ENCODE measurements at regions not wholly inside any gene's neighbourhood (a gene's known extent, or its start where the extent isn't known, plus 50 kb on each side); places are given as distances from the start of the nearest gene placed in this dataset.
"Not testable (repeated sequence)": the region's sequence is repeated elsewhere in the genome, so short reads cannot be mapped to it uniquely, and the experiment has no call there.

- Mint-ChIP-seq H3K4me1 (ENCODE audit: low read depth) (no peaks in the 10 kb centered on the region), H3K9me3 (peaks cover 14% of the 10 kb centered on the region), H3K27ac (no peak overlapping the region), H3K36me3 (ENCODE audit: low read depth) (no peaks in the 10 kb centered on the region), H3K27me3 (ENCODE audit: low read depth) (no peaks in the 10 kb centered on the region), H3K4me3 (ENCODE audit: low read depth) (no peak overlapping the region)
- no peak for DNase-seq (ENCODE audit: low spot score)
- intact Hi-C loops (cut with micrococcal nuclease) = no loop called here
Measured at GRCh38 chr3:104397713-104398112, 969.0 kb upstream of the ALCAM start.

GRCh38 chr3:104402902-104403301 lies 963.8 kb upstream of the ALCAM start:
- H3K4me1 Mint-ChIP-seq (ENCODE audit: low read depth) = no peaks in the 10 kb centered on the region
- no peaks in the 10 kb centered on the region for H3K27me3 Mint-ChIP-seq (ENCODE audit: low read depth)
- no peak overlapping the region for H3K4me3 Mint-ChIP-seq (ENCODE audit: low read depth)

GRCh38 chr3:104411757-104412156 lies 955.0 kb upstream of the ALCAM start:
- no peaks in the 10 kb centered on the region for H3K36me3 Mint-ChIP-seq (ENCODE audit: low read depth)
- no peaks in the 10 kb centered on the region for H3K4me1 Mint-ChIP-seq (ENCODE audit: low read depth)
- no peaks in the 10 kb centered on the region for H3K27me3 Mint-ChIP-seq (ENCODE audit: low read depth)
- no peak for DNase-seq (ENCODE audit: low spot score)
- no peak overlapping the region for H3K27ac Mint-ChIP-seq
- intact Hi-C loops (cut with micrococcal nuclease) = no loop called here
- no peaks in the 10 kb centered on the region for H3K9me3 Mint-ChIP-seq
- no peak overlapping the region for H3K4me3 Mint-ChIP-seq (ENCODE audit: low read depth)

More at GRCh38 chr3:104402902-104403301, 963.8 kb upstream of the ALCAM start:
- intact Hi-C loops (cut with micrococcal nuclease) = no loop called here
- no peaks in the 10 kb centered on the region for H3K36me3 Mint-ChIP-seq (ENCODE audit: low read depth)
- no peak overlapping the region for H3K27ac Mint-ChIP-seq
- DNase-seq (ENCODE audit: low spot score) = no peak
- peaks cover 14% of the 10 kb centered on the region for H3K9me3 Mint-ChIP-seq

- Mint-ChIP-seq H3K27me3 (ENCODE audit: low read depth) (no peaks in the 10 kb centered on the region), H3K4me3 (ENCODE audit: low read depth) (no peak overlapping the region), H3K27ac (no peak overlapping the region), H3K9me3 (no peaks in the 10 kb centered on the region), H3K4me1 (ENCODE audit: low read depth) (no peaks in the 10 kb centered on the region), H3K36me3 (ENCODE audit: low read depth) (no peaks in the 10 kb centered on the region)
- DNase-seq (ENCODE audit: low spot score) = no peak
- intact Hi-C loops (cut with micrococcal nuclease) = no loop called here
Measured at GRCh38 chr3:104412608-104413580, 953.8 kb upstream of the ALCAM start.

- Mint-ChIP-seq H3K4me3 (ENCODE audit: low read depth) (no peak overlapping the region), H3K27ac (no peak overlapping the region)
- intact Hi-C loops (cut with micrococcal nuclease) = no loop called here
Measured at GRCh38 chr3:104428337-104428925, 938.3 kb upstream of the ALCAM start.

GRCh38 chr3:104429727-104430126 lies 937.0 kb upstream of the ALCAM start:
- DNase-seq (ENCODE audit: low spot score) = no peak
- no peaks in the 10 kb centered on the region for H3K4me1 Mint-ChIP-seq (ENCODE audit: low read depth)
- H3K4me3 Mint-ChIP-seq (ENCODE audit: low read depth) = no peak overlapping the region
- no peaks in the 10 kb centered on the region for H3K36me3 Mint-ChIP-seq (ENCODE audit: low read depth)
- H3K27ac Mint-ChIP-seq = no peak overlapping the region
- intact Hi-C loops (cut with micrococcal nuclease) = no loop called here
- H3K9me3 Mint-ChIP-seq = no peaks in the 10 kb centered on the region
- no peaks in the 10 kb centered on the region for H3K27me3 Mint-ChIP-seq (ENCODE audit: low read depth)

More at GRCh38 chr3:104428337-104428925, 938.3 kb upstream of the ALCAM start:
- no peaks in the 10 kb centered on the region for H3K9me3 Mint-ChIP-seq
- no peaks in the 10 kb centered on the region for H3K4me1 Mint-ChIP-seq (ENCODE audit: low read depth)
- no peaks in the 10 kb centered on the region for H3K27me3 Mint-ChIP-seq (ENCODE audit: low read depth)
- DNase-seq (ENCODE audit: low spot score) = no peak
- H3K36me3 Mint-ChIP-seq (ENCODE audit: low read depth) = no peaks in the 10 kb centered on the region

- H3K9me3 Mint-ChIP-seq = no peaks in the 10 kb centered on the region
- no peaks in the 10 kb centered on the region for H3K4me1 Mint-ChIP-seq (ENCODE audit: low read depth)
- H3K27me3 Mint-ChIP-seq (ENCODE audit: low read depth) = no peaks in the 10 kb centered on the region
- no peak overlapping the region for H3K4me3 Mint-ChIP-seq (ENCODE audit: low read depth)
- H3K36me3 Mint-ChIP-seq (ENCODE audit: low read depth) = no peaks in the 10 kb centered on the region
- DNase-seq (ENCODE audit: low spot score) = no peak
- intact Hi-C loops (cut with micrococcal nuclease) = no loop called here
- H3K27ac Mint-ChIP-seq = no peak overlapping the region
Measured at GRCh38 chr3:104436506-104436905, 930.2 kb upstream of the ALCAM start.

GRCh38 chr3:104437131-104437750 lies 929.5 kb upstream of the ALCAM start:
- Mint-ChIP-seq H3K27me3 (ENCODE audit: low read depth) (no peaks in the 10 kb centered on the region), H3K4me1 (ENCODE audit: low read depth) (no peaks in the 10 kb centered on the region), H3K4me3 (ENCODE audit: low read depth) (no peak overlapping the region), H3K9me3 (no peaks in the 10 kb centered on the region), H3K27ac (no peak overlapping the region), H3K36me3 (ENCODE audit: low read depth) (no peaks in the 10 kb centered on the region)
- intact Hi-C loops (cut with micrococcal nuclease) = no loop called here
- DNase-seq (ENCODE audit: low spot score) = no peak

DNA sequence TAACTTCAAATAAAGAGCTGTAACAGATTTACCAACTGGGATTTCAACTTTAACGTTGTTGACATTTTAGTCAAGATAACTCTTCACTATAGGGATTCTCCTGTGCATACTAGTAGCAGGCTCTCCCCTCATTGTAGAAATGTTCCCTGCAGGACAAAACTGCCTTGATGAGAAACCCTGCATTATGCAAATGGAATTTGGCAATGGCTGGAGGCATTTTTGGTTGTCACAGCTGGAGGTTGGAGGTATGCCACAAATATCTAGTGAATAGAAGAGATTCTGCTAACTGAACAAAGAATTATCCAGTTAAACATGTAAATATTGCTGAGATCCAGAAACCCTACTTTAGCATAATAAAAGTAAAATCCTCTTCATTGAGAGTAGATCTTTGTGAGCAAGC lies 928.8 kb upstream of the ALCAM start:
- Mint-ChIP-seq H3K4me3 (ENCODE audit: low read depth) (no peak overlapping the region), H3K27me3 (ENCODE audit: low read depth) (no peaks in the 10 kb centered on the region), H3K9me3 (no peaks in the 10 kb centered on the region), H3K36me3 (ENCODE audit: low read depth) (no peaks in the 10 kb centered on the region), H3K27ac (no peak overlapping the region), H3K4me1 (ENCODE audit: low read depth) (no peaks in the 10 kb centered on the region)
- no peak for DNase-seq (ENCODE audit: low spot score)
- intact Hi-C loops (cut with micrococcal nuclease) = no loop called here

- H3K27ac Mint-ChIP-seq = no peak overlapping the region
- DNase-seq (ENCODE audit: low spot score) = no peak
- H3K36me3 Mint-ChIP-seq (ENCODE audit: low read depth) = no peaks in the 10 kb centered on the region
- H3K4me1 Mint-ChIP-seq (ENCODE audit: low read depth) = no peaks in the 10 kb centered on the region
- H3K4me3 Mint-ChIP-seq (ENCODE audit: low read depth) = no peak overlapping the region
- no peaks in the 10 kb centered on the region for H3K27me3 Mint-ChIP-seq (ENCODE audit: low read depth)
- no peaks in the 10 kb centered on the region for H3K9me3 Mint-ChIP-seq
- intact Hi-C loops (cut with micrococcal nuclease) = no loop called here
Measured at GRCh38 chr3:104438706-104439105, 928.0 kb upstream of the ALCAM start.

DNA sequence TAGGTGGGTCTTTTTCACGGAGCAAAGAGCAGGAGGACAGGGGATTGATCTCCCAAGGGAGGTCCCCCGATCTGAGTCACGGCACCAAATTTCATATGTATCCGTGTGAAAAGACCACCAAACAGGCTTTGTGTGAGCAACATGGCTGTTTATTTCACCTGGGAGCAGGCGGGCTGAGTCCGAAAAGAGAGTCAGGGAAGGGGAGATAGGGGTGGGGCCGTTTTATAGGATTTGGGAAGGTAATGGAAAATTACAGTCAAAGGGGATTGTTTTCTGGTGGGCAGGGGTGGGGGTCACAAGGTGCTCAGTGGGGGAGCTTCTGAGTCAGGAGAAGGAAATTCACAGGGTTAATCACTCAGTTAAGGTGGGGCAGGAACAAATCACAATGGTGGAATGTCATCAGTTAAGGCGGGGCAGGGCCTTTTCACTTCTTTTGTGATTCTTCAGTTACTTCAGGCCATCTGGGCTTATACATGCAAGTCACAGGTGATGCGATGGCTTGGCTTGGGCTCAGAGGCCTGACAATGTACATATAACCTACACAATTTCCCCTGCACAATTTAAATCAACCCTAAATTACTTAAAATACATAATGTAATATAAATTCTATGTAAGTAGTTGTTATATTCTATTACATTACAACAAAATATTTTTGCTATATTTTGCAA lies 921.3 kb upstream of the ALCAM start:
- H3K27me3 Mint-ChIP-seq (ENCODE audit: low read depth); H3K4me3 Mint-ChIP-seq (ENCODE audit: low read depth); H3K27ac Mint-ChIP-seq; H3K4me1 Mint-ChIP-seq (ENCODE audit: low read depth); intact Hi-C loops (cut with micrococcal nuclease); DNase-seq (ENCODE audit: low spot score); H3K9me3 Mint-ChIP-seq; H3K36me3 Mint-ChIP-seq (ENCODE audit: low read depth): not testable (repeated sequence)

GRCh38 chr3:104447681-104448080 lies 919.0 kb upstream of the ALCAM start:
- H3K27me3 Mint-ChIP-seq (ENCODE audit: low read depth) = no peaks in the 10 kb centered on the region
- H3K27ac Mint-ChIP-seq = no peak overlapping the region
- H3K4me1 Mint-ChIP-seq (ENCODE audit: low read depth) = no peaks in the 10 kb centered on the region
- no peak for DNase-seq (ENCODE audit: low spot score)
- H3K9me3 Mint-ChIP-seq = no peaks in the 10 kb centered on the region
- no peaks in the 10 kb centered on the region for H3K36me3 Mint-ChIP-seq (ENCODE audit: low read depth)
- intact Hi-C loops (cut with micrococcal nuclease) = no loop called here
- no peak overlapping the region for H3K4me3 Mint-ChIP-seq (ENCODE audit: low read depth)

Data from activated T-helper 2 cell treated with anti-CD3 and anti-CD28 coated beads, Interferon-gamma antibody, Interleukin-2, Interleukin-4, amounts not matched to agents 10 μg/mL and 5 μg/mL and 100 μg/mL, durations not matched to agents 14 hours and 24 hours and 36 hours (primary cell).